Hepatocyte (in vitro differentiated cells): ENCODE measurements at regions not wholly inside any gene's neighbourhood (a gene's known extent, or its start where the extent isn't known, plus 50 kb on each side); places are given as distances from the start of the nearest gene placed in this dataset.

ENCODE experiments used
- DNase-seq: peaks from one replicate; pipeline ENCODE4 v3.0.0-alpha.2; 2016; ENCODE audit warnings: low spot score
- H2AFZ ChIP-seq: fragments of 200-600 bp; sonication (generic); 2 replicates; pipeline ENCODE4 v1.6.0; 2016; ENCODE audit warnings: antibody characterized with exemption, mild to moderate bottlenecking
- H3K27ac ChIP-seq: fragments of 200-600 bp; sonication (generic); 2 replicates; pipeline ENCODE4 v1.5.1; 2016; ENCODE audit warnings: mild to moderate bottlenecking
- H3K27me3 ChIP-seq: fragments of 200-600 bp; sonication (generic); 2 replicates; pipeline ENCODE4 v1.6.1; 2016
- H3K36me3 ChIP-seq: fragments of 200-600 bp; sonication (generic); replicated peaks from 2 replicates; pipeline ENCODE4 v1.5.1; 2016; ENCODE audit warnings: low read depth; ENCODE audit not compliant: insufficient read depth
- H3K4me1 ChIP-seq: fragments of 200-600 bp; sonication (generic); 2 replicates; pipeline ENCODE4 v1.5.1; 2016; ENCODE audit warnings: mild to moderate bottlenecking, moderate library complexity; ENCODE audit not compliant: insufficient read depth
- H3K4me2 ChIP-seq: fragments of 200-600 bp; sonication (generic); 2 replicates; pipeline ENCODE4 v1.6.0; 2016
- H3K4me3 ChIP-seq: fragments of 200-600 bp; sonication (generic); 2 replicates; pipeline ENCODE4 v1.5.1; 2016; ENCODE audit warnings: mild to moderate bottlenecking
- H3K79me2 ChIP-seq: fragments of 200-600 bp; sonication (generic); 2 replicates; pipeline ENCODE4 v1.6.0; 2017; ENCODE audit warnings: mild to moderate bottlenecking
- H3K9me2 ChIP-seq: fragments of 200-600 bp; sonication (generic); replicated peaks from 2 replicates; pipeline ENCODE4 v1.6.0; 2017; ENCODE audit warnings: mild to moderate bottlenecking; ENCODE audit not compliant: insufficient read depth
- H3K9me3 ChIP-seq: fragments of 200-600 bp; sonication (generic); 2 replicates; pipeline ENCODE4 v1.5.1; 2016; ENCODE audit warnings: low read depth, mild to moderate bottlenecking
- H4K20me1 ChIP-seq: fragments of 200-600 bp; sonication (generic); 2 replicates; pipeline ENCODE4 v1.6.0; 2016; ENCODE audit warnings: mild to moderate bottlenecking; ENCODE audit not compliant: insufficient read depth, poor library complexity, severe bottlenecking
- EZH2 ChIP-seq: fragments of 200-600 bp; sonication (generic); IDR thresholded peaks from 2 replicates; pipeline ENCODE4 v1.6.1; 2016; ENCODE audit warnings: antibody characterized with exemption, mild to moderate bottlenecking, borderline replicate concordance
- EZH2phosphoT487 ChIP-seq: fragments of 200-600 bp; sonication (generic); IDR thresholded peaks from one replicate; pipeline ENCODE4 v1.6.1; 2018; ENCODE audit warnings: antibody characterized with exemption, mild to moderate bottlenecking, low read depth, moderate library complexity; ENCODE audit not compliant: unreplicated experiment, severe bottlenecking
- WGBS: methylation state at CpG from one replicate; pipeline ENCODE4 v1.1.6; 2016; ENCODE audit warnings: low lambda C conversion rate; ENCODE audit errors: missing lambda C conversion rate; 5-methylcytosine and 5-hydroxymethylcytosine counted together
- TF ChIP-seq, protein P1 (sequence below): fragments of 200-600 bp; sonication (generic); IDR thresholded peaks from 2 replicates; pipeline ENCODE4 v1.5.1; 2016; ENCODE audit warnings: antibody characterized with exemption, mild to moderate bottlenecking; ENCODE audit not compliant: poor library complexity

DNA sequence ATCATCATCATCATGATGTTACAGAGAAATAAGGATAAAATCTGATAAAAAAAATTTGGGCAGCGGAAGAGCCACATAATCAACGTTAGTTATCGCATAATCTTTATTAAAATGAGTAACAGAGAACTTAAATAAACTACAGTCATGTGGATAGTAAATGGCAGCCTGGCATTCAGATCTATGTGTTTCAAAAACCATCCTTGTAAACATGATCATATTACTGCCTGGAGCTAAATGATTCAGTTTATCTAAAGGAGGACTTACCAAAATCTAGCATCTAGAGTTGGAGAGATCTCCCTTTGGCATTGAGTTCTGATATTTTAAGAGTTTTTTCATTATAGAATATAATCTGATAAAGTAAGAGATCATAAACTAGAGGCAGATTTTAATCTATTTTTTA is 200.1 kb upstream of the MGAT4C start:
- TF ChIP-seq EZH2phosphoT487 (no peak), EZH2 (no peak)
- TF ChIP-seq, protein P1, sequence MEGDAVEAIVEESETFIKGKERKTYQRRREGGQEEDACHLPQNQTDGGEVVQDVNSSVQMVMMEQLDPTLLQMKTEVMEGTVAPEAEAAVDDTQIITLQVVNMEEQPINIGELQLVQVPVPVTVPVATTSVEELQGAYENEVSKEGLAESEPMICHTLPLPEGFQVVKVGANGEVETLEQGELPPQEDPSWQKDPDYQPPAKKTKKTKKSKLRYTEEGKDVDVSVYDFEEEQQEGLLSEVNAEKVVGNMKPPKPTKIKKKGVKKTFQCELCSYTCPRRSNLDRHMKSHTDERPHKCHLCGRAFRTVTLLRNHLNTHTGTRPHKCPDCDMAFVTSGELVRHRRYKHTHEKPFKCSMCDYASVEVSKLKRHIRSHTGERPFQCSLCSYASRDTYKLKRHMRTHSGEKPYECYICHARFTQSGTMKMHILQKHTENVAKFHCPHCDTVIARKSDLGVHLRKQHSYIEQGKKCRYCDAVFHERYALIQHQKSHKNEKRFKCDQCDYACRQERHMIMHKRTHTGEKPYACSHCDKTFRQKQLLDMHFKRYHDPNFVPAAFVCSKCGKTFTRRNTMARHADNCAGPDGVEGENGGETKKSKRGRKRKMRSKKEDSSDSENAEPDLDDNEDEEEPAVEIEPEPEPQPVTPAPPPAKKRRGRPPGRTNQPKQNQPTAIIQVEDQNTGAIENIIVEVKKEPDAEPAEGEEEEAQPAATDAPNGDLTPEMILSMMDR, result no peak
- H3K36me3 ChIP-seq, result no peaks in the 10 kb centered on the region
- no peak overlapping the region for H2AFZ ChIP-seq
- no peak overlapping the region for H3K4me3 ChIP-seq
- H3K79me2 ChIP-seq, result no peaks in the 10 kb centered on the region
- no peak for DNase-seq
- no peak overlapping the region for H3K27ac ChIP-seq
- no peak overlapping the region for H3K4me2 ChIP-seq
- no peaks in the 10 kb centered on the region for H3K9me3 ChIP-seq
- H3K27me3 ChIP-seq, result no peaks in the 10 kb centered on the region
- 89% methylated on average over 3 of the region's 3 CpGs for WGBS
- no peaks in the 10 kb centered on the region for H4K20me1 ChIP-seq
- H3K9me2 ChIP-seq, result no peaks in the 10 kb centered on the region
- H3K4me1 ChIP-seq, result no peaks in the 10 kb centered on the region

DNA sequence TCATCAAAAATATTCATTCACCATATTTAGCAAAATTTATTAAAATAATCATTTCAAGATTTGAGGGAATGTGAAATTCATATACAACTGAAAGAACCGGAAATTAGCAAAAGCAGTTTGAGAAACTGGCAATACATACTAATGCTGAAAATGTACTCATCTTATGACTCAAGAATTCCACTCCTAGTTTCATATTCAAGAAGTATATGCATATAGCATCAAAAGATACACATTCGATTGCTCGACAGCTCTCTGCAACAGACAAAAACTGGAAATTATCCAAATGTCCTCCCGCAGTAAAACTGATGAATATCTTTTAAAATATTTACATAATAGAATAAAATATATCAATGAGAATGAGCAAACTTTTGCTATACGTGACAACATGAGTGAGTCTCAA is 189.2 kb upstream of the MGAT4C start:
- TF ChIP-seq EZH2phosphoT487, result no peak
- TF ChIP-seq EZH2, result no peak
- TF ChIP-seq, protein P1, result no peak

DNA sequence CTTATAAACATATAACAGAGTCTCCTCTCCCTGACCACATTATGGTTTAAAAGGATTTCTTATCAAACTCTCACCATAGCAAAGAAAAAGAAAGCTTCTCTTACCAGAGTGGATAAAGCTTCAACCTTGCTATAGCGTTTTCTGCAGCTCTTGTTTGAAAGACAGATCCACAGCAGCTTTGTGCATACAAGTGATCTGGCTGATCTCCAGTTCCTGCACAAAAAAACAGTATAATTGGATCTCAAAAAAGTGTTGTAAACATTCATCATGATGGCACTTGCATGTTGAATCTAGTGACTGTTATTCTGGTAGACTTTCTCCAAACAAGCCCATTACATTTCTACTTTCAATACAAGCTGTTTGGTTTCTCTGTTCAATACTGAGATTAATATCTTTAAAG is 178.9 kb upstream of the MGAT4C start:
- DNase-seq, result no peak
- no peaks in the 10 kb centered on the region for H3K79me2 ChIP-seq
- H3K27ac ChIP-seq, result no peak overlapping the region
- H2AFZ ChIP-seq, result no peak overlapping the region
- H3K4me1 ChIP-seq, result no peaks in the 10 kb centered on the region
- TF ChIP-seq, protein P1, result no peak
- TF ChIP-seq EZH2phosphoT487, result no peak
- no peak overlapping the region for H3K4me3 ChIP-seq
- H3K9me2 ChIP-seq, result no peaks in the 10 kb centered on the region
- H3K27me3 ChIP-seq, result no peaks in the 10 kb centered on the region
- H3K36me3 ChIP-seq, result no peaks in the 10 kb centered on the region
- 56% methylated on average over 1 of the region's 1 CpG for WGBS
- no peak overlapping the region for H3K4me2 ChIP-seq
- H4K20me1 ChIP-seq, result no peaks in the 10 kb centered on the region
- H3K9me3 ChIP-seq, result no peaks in the 10 kb centered on the region

More for the DNA sequence above, 189.2 kb upstream of the MGAT4C start:
- H3K4me1 ChIP-seq, result no peaks in the 10 kb centered on the region
- no peak overlapping the region for H3K4me3 ChIP-seq
- H3K9me2 ChIP-seq, result no peaks in the 10 kb centered on the region
- no peaks in the 10 kb centered on the region for H3K36me3 ChIP-seq
- H3K79me2 ChIP-seq, result no peaks in the 10 kb centered on the region
- no peak for DNase-seq
- H3K4me2 ChIP-seq, result no peak overlapping the region
- no peaks in the 10 kb centered on the region for H4K20me1 ChIP-seq
- H3K9me3 ChIP-seq, result no peaks in the 10 kb centered on the region
- no peak overlapping the region for H2AFZ ChIP-seq
- 90% methylated on average over 5 of the region's 5 CpGs for WGBS
- H3K27ac ChIP-seq, result no peak overlapping the region
- no peaks in the 10 kb centered on the region for H3K27me3 ChIP-seq

DNA sequence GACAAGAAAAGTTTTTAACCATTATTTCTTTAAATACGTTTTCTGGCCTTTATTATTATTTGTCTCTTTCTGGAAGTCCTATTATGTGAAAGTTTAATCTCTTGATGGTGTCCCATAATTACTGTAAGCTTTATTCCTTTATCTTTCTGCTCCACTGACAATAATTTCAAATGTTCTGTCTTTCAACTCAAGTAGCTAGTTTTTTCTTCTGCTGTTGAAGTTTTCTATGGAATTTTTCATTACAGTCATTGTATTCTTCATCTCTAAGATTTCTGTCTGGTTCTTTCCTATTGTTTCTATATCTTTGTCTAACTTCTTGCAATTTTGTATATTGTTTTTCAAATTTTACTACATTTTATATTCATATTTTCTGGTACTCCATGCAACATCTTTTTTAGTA is 173.6 kb upstream of the MGAT4C start:
- Histone ChIP-seq H3K36me3 (no peaks in the 10 kb centered on the region), H3K9me2 (no peaks in the 10 kb centered on the region), H3K4me1 (no peaks in the 10 kb centered on the region), H3K27ac (no peak overlapping the region), H3K4me2 (no peak overlapping the region), H2AFZ (no peak overlapping the region), H3K9me3 (no peaks in the 10 kb centered on the region), H3K4me3 (no peak overlapping the region), H3K27me3 (no peaks in the 10 kb centered on the region), H3K79me2 (no peaks in the 10 kb centered on the region), H4K20me1 (no peaks in the 10 kb centered on the region)
- WGBS, result 82% methylated on average over 1 of the region's 1 CpG
- no peak for DNase-seq
- TF ChIP-seq, protein P1, result no peak
- TF ChIP-seq EZH2phosphoT487 (no peak), EZH2 (no peak)
